HUDEP-2 (cell line): ENCODE measurements at regions not wholly inside any gene's neighbourhood (a gene's known extent, or its start where the extent isn't known, plus 50 kb on each side); places are given as distances from the start of the nearest gene placed in this dataset.

Experiments used
- DNase-seq, 76 experiments: peaks; one replicate each; lab custom pipeline; 2025; ENCODE audit not compliant: unreplicated experiment in 76 of 76; lab: John Stamatoyannopoulos, UW

- no peak for DNase-seq
Measured at GRCh38 chr20:52746190-52746589, 226.0 kb upstream of the TSHZ2 start.

DNA sequence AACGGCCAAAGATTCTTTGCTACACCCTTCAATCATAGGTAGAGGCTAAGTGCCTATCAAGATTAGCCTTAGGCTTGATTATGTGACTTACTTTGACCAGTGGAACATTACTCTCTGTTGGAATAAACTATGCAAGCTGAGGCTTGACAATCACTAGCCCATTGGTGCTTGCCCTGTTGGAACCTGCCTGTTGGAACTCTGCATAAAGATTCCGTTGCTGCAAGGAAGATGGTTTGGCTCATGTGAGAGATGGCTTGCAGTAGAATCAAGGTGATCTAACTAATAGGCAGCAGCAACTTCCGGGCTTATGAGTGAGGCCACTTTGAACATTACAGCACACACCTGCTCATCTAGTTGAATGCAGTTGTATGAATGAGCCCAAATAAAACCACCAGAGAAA lies 227.7 kb upstream of the TSHZ2 start:
- no peak for DNase-seq

GRCh38 chr20:52738081-52738480 lies 234.1 kb upstream of the TSHZ2 start:
- no peak for DNase-seq

GRCh38 chr20:52736507-52736906 lies 235.7 kb upstream of the TSHZ2 start:
- DNase-seq = no peak

- no peak for DNase-seq
Measured at GRCh38 chr20:52731093-52731492, 241.1 kb upstream of the TSHZ2 start.

- DNase-seq = no peak
Measured at GRCh38 chr20:52727740-52728456, 244.3 kb upstream of the TSHZ2 start.

- DNase-seq = no peak
Measured at GRCh38 chr20:52724541-52724940, 247.6 kb upstream of the TSHZ2 start.

DNA sequence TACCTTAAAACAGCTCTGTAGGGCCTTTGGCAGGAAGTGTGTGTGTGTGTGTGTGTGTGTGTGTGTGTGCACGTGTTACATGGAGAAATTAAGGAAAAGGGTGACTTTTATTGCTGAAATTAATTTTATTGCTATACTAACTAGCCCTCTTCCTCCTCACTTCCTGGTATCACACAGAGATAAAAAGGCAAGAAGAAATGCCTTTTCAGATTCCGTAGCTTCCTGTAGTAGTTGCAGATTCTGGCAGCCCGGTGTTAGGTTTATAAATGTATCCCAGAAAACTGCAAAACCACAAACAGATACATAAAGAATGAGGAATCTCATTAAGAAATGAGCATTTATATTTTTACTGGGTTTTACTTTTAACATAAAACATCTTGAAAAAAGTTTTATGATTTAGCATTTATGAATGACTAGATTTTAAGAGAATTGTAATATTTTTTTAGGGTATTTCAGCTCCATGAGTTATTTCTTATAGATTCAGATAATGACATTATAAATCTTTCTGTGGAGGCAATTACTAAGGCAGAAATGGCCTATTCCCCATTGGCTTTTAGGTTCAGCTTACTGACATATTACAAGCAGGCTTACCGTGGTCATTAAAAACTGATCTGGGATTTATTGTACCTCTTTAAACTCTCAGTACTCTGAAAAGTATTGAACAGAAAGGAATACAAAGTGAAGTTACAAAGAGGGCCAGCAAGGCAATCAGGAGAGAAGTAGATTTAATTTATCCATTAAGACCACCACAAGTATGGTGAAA lies 249.1 kb upstream of the TSHZ2 start:
- DNase-seq = no peak

- no peak for DNase-seq
Measured at GRCh38 chr20:52708137-52708536, 264.0 kb upstream of the TSHZ2 start.

DNA sequence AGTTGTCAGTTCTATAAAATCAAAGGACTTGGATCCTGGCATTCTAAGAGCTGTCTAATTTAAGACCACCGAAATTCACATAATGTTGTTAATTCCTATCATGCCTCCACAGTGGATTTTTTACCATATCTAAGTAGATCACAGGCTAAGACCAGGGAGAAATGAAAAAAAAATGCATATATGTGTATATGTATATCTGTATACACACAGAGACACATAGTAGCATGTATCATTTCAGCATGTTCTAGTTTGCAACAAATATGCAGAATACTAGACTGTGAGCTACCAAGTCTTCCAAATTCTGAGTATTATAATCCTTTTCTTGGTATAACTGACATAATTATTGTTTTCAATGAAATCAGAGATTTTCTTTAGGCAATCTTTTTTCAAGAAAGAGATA lies 267.6 kb upstream of the TSHZ2 start:
- DNase-seq = no peak

GRCh38 chr20:52688345-52688744 lies 283.8 kb upstream of the TSHZ2 start:
- DNase-seq = no peak

- no peak for DNase-seq
Measured at GRCh38 chr20:52684905-52685304, 287.3 kb upstream of the TSHZ2 start.

- DNase-seq = no peak
Measured at GRCh38 chr20:52684176-52684575, 288.0 kb upstream of the TSHZ2 start.

- DNase-seq = no peak
Measured at GRCh38 chr20:52683761-52684160, 288.4 kb upstream of the TSHZ2 start.

DNA sequence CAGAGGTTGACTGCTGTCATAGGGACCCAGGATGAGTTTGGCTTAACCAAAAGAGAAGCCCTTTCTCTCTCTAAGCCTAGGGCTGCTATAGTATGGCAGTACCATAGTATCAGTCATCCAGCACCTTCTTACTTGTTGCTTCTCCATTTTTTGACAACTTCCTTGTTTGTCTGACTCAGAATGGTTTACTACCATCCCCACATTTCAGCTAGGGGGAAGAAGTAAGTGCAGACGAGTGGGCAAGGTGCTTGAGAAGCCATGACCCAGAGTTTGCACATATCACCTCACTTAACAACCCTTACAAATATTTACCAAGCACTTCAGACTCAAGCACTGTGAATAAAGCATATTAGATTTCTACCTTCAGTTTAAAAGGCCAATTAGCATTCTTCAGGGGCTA lies 289.9 kb upstream of the TSHZ2 start:
- no peak for DNase-seq

DNA sequence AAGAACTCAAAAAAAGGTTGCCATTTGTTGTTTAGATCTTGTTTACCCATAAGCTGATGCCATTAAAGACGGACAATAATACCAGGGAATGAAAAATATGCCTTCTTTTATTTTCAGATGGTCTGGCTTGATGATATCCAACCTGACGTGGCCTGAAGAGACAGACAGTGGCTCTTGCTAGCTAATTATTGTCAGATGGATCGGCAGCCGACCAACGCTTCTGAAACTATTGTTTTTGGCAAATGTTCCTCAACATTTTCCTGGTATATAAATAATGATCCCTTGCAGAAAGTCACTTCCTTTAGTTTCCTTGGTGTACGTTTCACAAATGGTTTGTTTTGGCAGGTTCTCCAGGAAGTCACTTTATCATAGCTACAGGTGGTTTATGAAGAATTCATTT lies 290.9 kb upstream of the TSHZ2 start:
- no peak for DNase-seq

DNA sequence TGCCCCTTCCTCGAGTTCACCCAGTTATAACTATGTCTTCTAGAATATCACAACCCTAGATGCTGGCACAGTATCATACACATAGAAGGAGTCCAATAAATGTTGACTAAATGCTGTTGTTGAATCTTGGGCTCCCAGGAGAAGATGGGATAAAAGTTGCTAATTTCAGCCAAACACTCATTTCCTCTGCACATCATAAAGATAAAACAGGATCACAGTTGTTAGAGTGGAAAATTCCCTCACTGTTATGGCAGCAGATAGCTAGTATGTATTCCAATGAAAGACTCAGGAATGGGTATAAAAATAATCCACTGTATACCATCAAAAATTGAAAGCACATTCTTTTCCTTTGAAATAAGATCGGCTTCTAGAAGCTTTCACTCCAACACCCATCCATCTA lies 294.9 kb upstream of the TSHZ2 start:
- DNase-seq = no peak

DNA sequence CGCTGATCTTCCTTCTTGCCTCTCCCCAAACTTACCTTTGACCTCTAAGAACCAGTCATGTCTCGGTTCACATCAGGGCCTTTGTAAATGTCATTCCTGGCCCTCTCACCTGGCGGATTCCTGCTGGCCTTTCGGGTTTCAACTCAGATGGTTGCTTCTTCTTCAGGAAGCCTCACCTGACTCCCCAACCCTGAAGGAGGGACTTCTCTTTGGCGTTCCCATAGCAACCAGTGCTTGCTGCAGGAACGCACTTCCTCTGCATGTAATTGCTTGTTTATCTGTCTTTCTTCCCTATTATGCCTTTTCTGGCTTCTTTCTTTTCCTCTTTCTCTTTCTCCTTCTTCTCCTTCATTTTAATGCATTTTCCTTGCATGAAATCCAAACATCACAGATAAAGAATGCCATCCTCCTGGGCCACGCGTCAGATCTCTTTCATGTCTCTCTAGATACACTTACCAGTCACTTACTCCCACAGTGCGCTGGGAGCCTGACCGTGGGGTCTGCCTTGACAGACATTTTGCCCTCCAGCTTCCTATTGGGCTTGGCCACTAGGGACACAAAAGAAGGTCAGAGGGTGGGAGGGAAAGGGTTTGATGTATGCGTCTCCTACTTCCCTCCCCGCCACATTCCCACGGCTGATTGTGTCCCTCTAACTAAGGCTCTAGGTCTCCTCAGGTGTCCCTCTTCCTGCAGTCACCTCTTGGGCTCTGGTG lies 295.7 kb upstream of the TSHZ2 start:
- DNase-seq = no peak

GRCh38 chr20:52675375-52675774 lies 296.8 kb upstream of the TSHZ2 start:
- no peak for DNase-seq

- DNase-seq = no peak
Measured at GRCh38 chr20:52668626-52669025, 303.5 kb upstream of the TSHZ2 start.

DNA sequence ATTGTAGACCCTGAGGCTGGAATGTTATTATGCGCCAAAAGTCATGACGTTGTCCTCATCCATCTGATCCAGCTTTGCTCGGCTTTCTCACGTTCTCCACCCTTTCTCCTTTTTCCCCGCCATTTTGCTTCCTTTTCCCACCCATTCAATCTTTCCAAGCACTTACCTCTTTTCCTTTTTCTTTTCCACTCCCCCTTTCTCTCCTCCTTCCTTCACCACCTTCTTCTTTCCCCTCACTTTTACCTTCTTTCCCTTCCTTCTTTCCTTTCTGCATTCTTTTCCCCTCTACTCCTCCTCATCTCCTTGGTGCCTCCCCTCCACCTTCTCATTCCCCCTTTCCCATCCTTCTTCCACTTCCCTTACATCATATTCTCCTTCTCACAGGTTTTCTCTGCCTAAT lies 304.8 kb upstream of the TSHZ2 start:
- no peak for DNase-seq

DNA sequence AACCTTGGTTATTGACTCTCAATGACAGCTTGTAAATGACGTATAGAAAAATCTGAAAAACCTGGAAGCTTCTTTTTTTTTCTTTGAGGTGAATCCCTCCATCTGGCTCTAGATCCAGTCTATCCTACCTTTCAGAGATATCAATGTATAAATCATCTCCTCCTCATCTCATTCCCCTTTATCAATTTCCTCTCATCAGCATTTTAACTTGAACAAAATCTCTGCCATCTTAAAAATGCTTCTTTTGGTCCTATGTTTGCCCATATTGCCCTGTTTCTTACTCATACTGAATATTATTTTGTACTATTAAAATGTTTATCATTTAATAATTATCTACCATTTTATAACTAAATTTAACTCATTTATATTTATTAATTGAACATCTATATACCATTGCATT lies 306.7 kb upstream of the TSHZ2 start:
- DNase-seq = no peak
